ENCODE measurements at regions not wholly inside any gene's neighbourhood (a gene's known extent, or its start where the extent isn't known, plus 50 kb on each side); places are given as distances from the start of the nearest gene placed in this dataset.

DNA sequence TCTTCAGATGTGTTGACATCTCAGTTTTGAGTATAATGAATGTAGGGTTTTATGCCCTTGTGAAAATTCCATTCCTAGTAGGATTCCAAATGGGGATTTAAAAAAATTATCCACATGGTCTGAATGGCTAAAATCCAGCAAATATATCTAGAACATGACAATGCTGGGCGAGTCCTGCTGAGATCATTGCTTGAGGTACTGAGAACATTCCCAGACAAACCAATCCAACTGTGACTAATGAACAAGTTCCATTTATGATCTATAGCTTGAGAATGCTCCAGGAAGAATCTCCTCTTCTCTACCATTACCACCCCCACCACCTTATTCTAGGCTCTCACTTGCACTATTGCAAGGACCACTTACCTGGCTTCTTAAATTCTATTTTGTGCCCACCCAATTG is 77.2 kb upstream of the IL1RAPL2 start:
- WGBS, result 80% methylated on average over 1 of the region's 1 CpG
- no peaks in the 10 kb centered on the region for H3K36me3 ChIP-seq (ENCODE audit: control insufficient read depth in 4 of 4, insufficient read depth in 3 of 4, low read depth in 1 of 4, low read length in 3 of 4)
- no peak overlapping the region for H3K27ac ChIP-seq (ENCODE audit: low read depth in 1 of 2, low read length in 2 of 2)
- no peak for DNase-seq (ENCODE audit: low spot score)
- H3K4me1 ChIP-seq (ENCODE audit: control insufficient read depth in 4 of 4, insufficient read depth in 4 of 4, low read length in 3 of 4), result no peaks in the 10 kb centered on the region
- H3K27me3 ChIP-seq (ENCODE audit: control insufficient read depth in 4 of 4, insufficient read depth in 4 of 4, low read length in 3 of 4), result peaks cover 0 to 3% (median 0%) of the 10 kb centered on the region in 4 donors
- no peak overlapping the region for H3K4me3 ChIP-seq (ENCODE audit: low read depth in 1 of 3, low read length in 3 of 3)
- TF ChIP-seq RXRA (IDR thresholded peaks at IDR 0.05), result no peak
- TF ChIP-seq YY1 (IDR thresholded peaks at IDR 0.05), result no peak
- TF ChIP-seq FOXA1 (IDR thresholded peaks at IDR 0.05), result no peak
- no peak for TF ChIP-seq RAD21 (IDR thresholded peaks at IDR 0.05)
- no peak for TF ChIP-seq EGR1 (IDR thresholded peaks at IDR 0.05; ENCODE audit: low read depth in 2 of 2)
- TF ChIP-seq, protein P1, sequence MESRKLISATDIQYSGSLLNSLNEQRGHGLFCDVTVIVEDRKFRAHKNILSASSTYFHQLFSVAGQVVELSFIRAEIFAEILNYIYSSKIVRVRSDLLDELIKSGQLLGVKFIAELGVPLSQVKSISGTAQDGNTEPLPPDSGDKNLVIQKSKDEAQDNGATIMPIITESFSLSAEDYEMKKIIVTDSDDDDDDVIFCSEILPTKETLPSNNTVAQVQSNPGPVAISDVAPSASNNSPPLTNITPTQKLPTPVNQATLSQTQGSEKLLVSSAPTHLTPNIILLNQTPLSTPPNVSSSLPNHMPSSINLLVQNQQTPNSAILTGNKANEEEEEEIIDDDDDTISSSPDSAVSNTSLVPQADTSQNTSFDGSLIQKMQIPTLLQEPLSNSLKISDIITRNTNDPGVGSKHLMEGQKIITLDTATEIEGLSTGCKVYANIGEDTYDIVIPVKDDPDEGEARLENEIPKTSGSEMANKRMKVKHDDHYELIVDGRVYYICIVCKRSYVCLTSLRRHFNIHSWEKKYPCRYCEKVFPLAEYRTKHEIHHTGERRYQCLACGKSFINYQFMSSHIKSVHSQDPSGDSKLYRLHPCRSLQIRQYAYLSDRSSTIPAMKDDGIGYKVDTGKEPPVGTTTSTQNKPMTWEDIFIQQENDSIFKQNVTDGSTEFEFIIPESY (IDR thresholded peaks at IDR 0.05), result no peak
- TF ChIP-seq GABPA (IDR thresholded peaks at IDR 0.05 in 1 of 2, conservative IDR thresholded peaks at IDR 0.05 in 1 of 2), result no peak
- TF ChIP-seq, protein P2, sequence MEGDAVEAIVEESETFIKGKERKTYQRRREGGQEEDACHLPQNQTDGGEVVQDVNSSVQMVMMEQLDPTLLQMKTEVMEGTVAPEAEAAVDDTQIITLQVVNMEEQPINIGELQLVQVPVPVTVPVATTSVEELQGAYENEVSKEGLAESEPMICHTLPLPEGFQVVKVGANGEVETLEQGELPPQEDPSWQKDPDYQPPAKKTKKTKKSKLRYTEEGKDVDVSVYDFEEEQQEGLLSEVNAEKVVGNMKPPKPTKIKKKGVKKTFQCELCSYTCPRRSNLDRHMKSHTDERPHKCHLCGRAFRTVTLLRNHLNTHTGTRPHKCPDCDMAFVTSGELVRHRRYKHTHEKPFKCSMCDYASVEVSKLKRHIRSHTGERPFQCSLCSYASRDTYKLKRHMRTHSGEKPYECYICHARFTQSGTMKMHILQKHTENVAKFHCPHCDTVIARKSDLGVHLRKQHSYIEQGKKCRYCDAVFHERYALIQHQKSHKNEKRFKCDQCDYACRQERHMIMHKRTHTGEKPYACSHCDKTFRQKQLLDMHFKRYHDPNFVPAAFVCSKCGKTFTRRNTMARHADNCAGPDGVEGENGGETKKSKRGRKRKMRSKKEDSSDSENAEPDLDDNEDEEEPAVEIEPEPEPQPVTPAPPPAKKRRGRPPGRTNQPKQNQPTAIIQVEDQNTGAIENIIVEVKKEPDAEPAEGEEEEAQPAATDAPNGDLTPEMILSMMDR (IDR thresholded peaks at IDR 0.05; ENCODE audit: low read depth, low read length, missing input control), result no peak
- TF ChIP-seq, protein P3, sequence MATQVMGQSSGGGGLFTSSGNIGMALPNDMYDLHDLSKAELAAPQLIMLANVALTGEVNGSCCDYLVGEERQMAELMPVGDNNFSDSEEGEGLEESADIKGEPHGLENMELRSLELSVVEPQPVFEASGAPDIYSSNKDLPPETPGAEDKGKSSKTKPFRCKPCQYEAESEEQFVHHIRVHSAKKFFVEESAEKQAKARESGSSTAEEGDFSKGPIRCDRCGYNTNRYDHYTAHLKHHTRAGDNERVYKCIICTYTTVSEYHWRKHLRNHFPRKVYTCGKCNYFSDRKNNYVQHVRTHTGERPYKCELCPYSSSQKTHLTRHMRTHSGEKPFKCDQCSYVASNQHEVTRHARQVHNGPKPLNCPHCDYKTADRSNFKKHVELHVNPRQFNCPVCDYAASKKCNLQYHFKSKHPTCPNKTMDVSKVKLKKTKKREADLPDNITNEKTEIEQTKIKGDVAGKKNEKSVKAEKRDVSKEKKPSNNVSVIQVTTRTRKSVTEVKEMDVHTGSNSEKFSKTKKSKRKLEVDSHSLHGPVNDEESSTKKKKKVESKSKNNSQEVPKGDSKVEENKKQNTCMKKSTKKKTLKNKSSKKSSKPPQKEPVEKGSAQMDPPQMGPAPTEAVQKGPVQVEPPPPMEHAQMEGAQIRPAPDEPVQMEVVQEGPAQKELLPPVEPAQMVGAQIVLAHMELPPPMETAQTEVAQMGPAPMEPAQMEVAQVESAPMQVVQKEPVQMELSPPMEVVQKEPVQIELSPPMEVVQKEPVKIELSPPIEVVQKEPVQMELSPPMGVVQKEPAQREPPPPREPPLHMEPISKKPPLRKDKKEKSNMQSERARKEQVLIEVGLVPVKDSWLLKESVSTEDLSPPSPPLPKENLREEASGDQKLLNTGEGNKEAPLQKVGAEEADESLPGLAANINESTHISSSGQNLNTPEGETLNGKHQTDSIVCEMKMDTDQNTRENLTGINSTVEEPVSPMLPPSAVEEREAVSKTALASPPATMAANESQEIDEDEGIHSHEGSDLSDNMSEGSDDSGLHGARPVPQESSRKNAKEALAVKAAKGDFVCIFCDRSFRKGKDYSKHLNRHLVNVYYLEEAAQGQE (IDR thresholded peaks at IDR 0.05), result no peak
- TF ChIP-seq HNF4A (conservative IDR thresholded peaks at IDR 0.05), result no peak
- TF ChIP-seq HNF4G (IDR thresholded peaks at IDR 0.05), result no peak
- no peak for TF ChIP-seq SP1 (IDR thresholded peaks at IDR 0.05)
- H3K9ac ChIP-seq (ENCODE audit: low read depth in 1 of 2, low read length in 2 of 2), result no peak overlapping the region
- H3K9me3 ChIP-seq (ENCODE audit: control insufficient read depth in 4 of 4, low read length in 3 of 4), result no peaks in the 10 kb centered on the region

DNA sequence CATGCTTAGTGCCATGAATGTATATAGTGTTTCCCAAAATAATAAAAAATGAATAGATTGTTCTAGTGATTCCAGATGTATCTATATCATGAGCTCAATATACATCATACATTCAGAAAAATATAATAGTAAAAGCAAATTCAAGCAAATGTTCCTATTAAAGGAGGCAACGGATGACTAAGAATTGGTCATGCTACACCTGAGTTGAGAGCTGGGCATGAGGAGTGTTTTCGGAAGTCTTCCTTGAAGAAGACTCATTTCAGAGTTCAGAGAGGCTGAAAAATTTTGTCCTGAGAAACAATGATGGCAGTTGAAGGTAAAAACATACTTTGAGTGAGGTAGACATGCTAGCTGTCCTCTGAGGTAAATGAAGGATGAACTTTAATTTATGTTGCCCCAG is 79.3 kb upstream of the IL1RAPL2 start:
- no peaks in the 10 kb centered on the region for H3K9me3 ChIP-seq (ENCODE audit: control insufficient read depth in 4 of 4, low read length in 3 of 4)
- DNase-seq (ENCODE audit: low spot score), result no peak
- no peaks in the 10 kb centered on the region for H3K27me3 ChIP-seq (ENCODE audit: control insufficient read depth in 4 of 4, insufficient read depth in 4 of 4, low read length in 3 of 4)
- no peak overlapping the region for H3K27ac ChIP-seq (ENCODE audit: low read depth in 1 of 2, low read length in 2 of 2)
- WGBS, result 95% methylated on average over 2 of the region's 2 CpGs
- no peak for TF ChIP-seq FOXA2 (IDR thresholded peaks at IDR 0.05)
- no peak for TF ChIP-seq SP1 (IDR thresholded peaks at IDR 0.05)
- TF ChIP-seq, protein P4, sequence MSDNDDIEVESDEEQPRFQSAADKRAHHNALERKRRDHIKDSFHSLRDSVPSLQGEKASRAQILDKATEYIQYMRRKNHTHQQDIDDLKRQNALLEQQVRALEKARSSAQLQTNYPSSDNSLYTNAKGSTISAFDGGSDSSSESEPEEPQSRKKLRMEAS (IDR thresholded peaks at IDR 0.05), result no peak
- TF ChIP-seq, protein P5, sequence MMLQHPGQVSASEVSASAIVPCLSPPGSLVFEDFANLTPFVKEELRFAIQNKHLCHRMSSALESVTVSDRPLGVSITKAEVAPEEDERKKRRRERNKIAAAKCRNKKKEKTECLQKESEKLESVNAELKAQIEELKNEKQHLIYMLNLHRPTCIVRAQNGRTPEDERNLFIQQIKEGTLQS (IDR thresholded peaks at IDR 0.05), result no peak
- TF ChIP-seq FOXA1 (IDR thresholded peaks at IDR 0.05), result no peak
- TF ChIP-seq GABPA (IDR thresholded peaks at IDR 0.05 in 1 of 2, conservative IDR thresholded peaks at IDR 0.05 in 1 of 2), result no peak
- TF ChIP-seq RXRA (IDR thresholded peaks at IDR 0.05), result no peak
- no peaks in the 10 kb centered on the region for H3K4me1 ChIP-seq (ENCODE audit: control insufficient read depth in 4 of 4, insufficient read depth in 4 of 4, low read length in 3 of 4)
- no peak overlapping the region for H3K9ac ChIP-seq (ENCODE audit: low read depth in 1 of 2, low read length in 2 of 2)
- H3K36me3 ChIP-seq (ENCODE audit: control insufficient read depth in 4 of 4, insufficient read depth in 3 of 4, low read depth in 1 of 4, low read length in 3 of 4), result no peaks in the 10 kb centered on the region
- no peak overlapping the region for H3K4me3 ChIP-seq (ENCODE audit: low read depth in 1 of 3, low read length in 3 of 3)
